ENCODE measurements at regions not wholly inside any gene's neighbourhood (a gene's known extent, or its start where the extent isn't known, plus 50 kb on each side); places are given as distances from the start of the nearest gene placed in this dataset.

- Histone ChIP-seq H3K27ac (ENCODE audit: low read depth, low read length) (no peak overlapping the region), H3K9ac (ENCODE audit: low read length) (no peak overlapping the region), H3K27me3 (ENCODE audit: control insufficient read depth in 1 of 2, insufficient read depth in 2 of 2, low read length in 2 of 2) (no peaks in the 10 kb centered on the region), H3K9me3 (ENCODE audit: low read length) (no peaks in the 10 kb centered on the region), H3K4me1 (ENCODE audit: insufficient read depth, low read length) (peaks cover 22% of the 10 kb centered on the region), H3K4me3 (ENCODE audit: low read depth in 1 of 2, low read length in 2 of 2) (no peak overlapping the region), H3K36me3 (ENCODE audit: insufficient read depth, low read length) (no peaks in the 10 kb centered on the region)
Measured at GRCh38 chr15:96261575-96262034, 68.9 kb upstream of the NR2F2 start.

GRCh38 chr15:96262097-96262496 lies 68.4 kb upstream of the NR2F2 start:
- H3K4me3 ChIP-seq (ENCODE audit: low read depth in 1 of 2, low read length in 2 of 2) = no peak overlapping the region
- no peak overlapping the region for H3K9ac ChIP-seq (ENCODE audit: low read length)
- H3K36me3 ChIP-seq (ENCODE audit: insufficient read depth, low read length) = no peaks in the 10 kb centered on the region
- H3K27ac ChIP-seq (ENCODE audit: low read depth, low read length) = no peak overlapping the region
- no peaks in the 10 kb centered on the region for H3K9me3 ChIP-seq (ENCODE audit: low read length)
- H3K4me1 ChIP-seq (ENCODE audit: insufficient read depth, low read length) = peaks cover 22% of the 10 kb centered on the region
- no peaks in the 10 kb centered on the region for H3K27me3 ChIP-seq (ENCODE audit: control insufficient read depth in 1 of 2, insufficient read depth in 2 of 2, low read length in 2 of 2)

- H3K9ac ChIP-seq (ENCODE audit: low read length) = no peak overlapping the region
- H3K27ac ChIP-seq (ENCODE audit: low read depth, low read length) = peak overlapping the region; percentile 12
- H3K4me1 ChIP-seq (ENCODE audit: insufficient read depth, low read length) = peaks cover 22% of the 10 kb centered on the region
- no peaks in the 10 kb centered on the region for H3K9me3 ChIP-seq (ENCODE audit: low read length)
- no peak overlapping the region for H3K4me3 ChIP-seq (ENCODE audit: low read depth in 1 of 2, low read length in 2 of 2)
- H3K27me3 ChIP-seq (ENCODE audit: control insufficient read depth in 1 of 2, insufficient read depth in 2 of 2, low read length in 2 of 2) = no peaks in the 10 kb centered on the region
- no peaks in the 10 kb centered on the region for H3K36me3 ChIP-seq (ENCODE audit: insufficient read depth, low read length)
Measured at GRCh38 chr15:96262549-96263489, 67.7 kb upstream of the NR2F2 start.

GRCh38 chr15:96264351-96264798 lies 66.1 kb upstream of the NR2F2 start:
- H3K27ac ChIP-seq (ENCODE audit: low read depth, low read length) = no peak overlapping the region
- peaks cover 22% of the 10 kb centered on the region for H3K4me1 ChIP-seq (ENCODE audit: insufficient read depth, low read length)
- H3K36me3 ChIP-seq (ENCODE audit: insufficient read depth, low read length) = no peaks in the 10 kb centered on the region
- no peak overlapping the region for H3K4me3 ChIP-seq (ENCODE audit: low read depth in 1 of 2, low read length in 2 of 2)
- no peaks in the 10 kb centered on the region for H3K9me3 ChIP-seq (ENCODE audit: low read length)
- H3K9ac ChIP-seq (ENCODE audit: low read length) = no peak overlapping the region
- no peaks in the 10 kb centered on the region for H3K27me3 ChIP-seq (ENCODE audit: control insufficient read depth in 1 of 2, insufficient read depth in 2 of 2, low read length in 2 of 2)

- Histone ChIP-seq H3K9me3 (ENCODE audit: low read length) (no peaks in the 10 kb centered on the region), H3K9ac (ENCODE audit: low read length) (no peak overlapping the region), H3K36me3 (ENCODE audit: insufficient read depth, low read length) (no peaks in the 10 kb centered on the region), H3K27me3 (ENCODE audit: control insufficient read depth in 1 of 2, insufficient read depth in 2 of 2, low read length in 2 of 2) (no peaks in the 10 kb centered on the region), H3K27ac (ENCODE audit: low read depth, low read length) (no peak overlapping the region), H3K4me1 (ENCODE audit: insufficient read depth, low read length) (peaks cover 22% of the 10 kb centered on the region), H3K4me3 (ENCODE audit: low read depth in 1 of 2, low read length in 2 of 2) (no peak overlapping the region)
Measured at GRCh38 chr15:96264801-96265515, 65.5 kb upstream of the NR2F2 start.

GRCh38 chr15:96266456-96266855 lies 64.0 kb upstream of the NR2F2 start:
- Histone ChIP-seq H3K36me3 (ENCODE audit: insufficient read depth, low read length) (no peaks in the 10 kb centered on the region), H3K27ac (ENCODE audit: low read depth, low read length) (no peak overlapping the region), H3K27me3 (ENCODE audit: control insufficient read depth in 1 of 2, insufficient read depth in 2 of 2, low read length in 2 of 2) (no peaks in the 10 kb centered on the region), H3K9ac (ENCODE audit: low read length) (no peak overlapping the region), H3K9me3 (ENCODE audit: low read length) (no peaks in the 10 kb centered on the region), H3K4me3 (ENCODE audit: low read depth in 1 of 2, low read length in 2 of 2) (no peak overlapping the region), H3K4me1 (ENCODE audit: insufficient read depth, low read length) (peaks cover 19% of the 10 kb centered on the region)

- Histone ChIP-seq H3K27ac (ENCODE audit: low read depth, low read length) (no peak overlapping the region), H3K27me3 (ENCODE audit: control insufficient read depth in 1 of 2, insufficient read depth in 2 of 2, low read length in 2 of 2) (no peaks in the 10 kb centered on the region), H3K36me3 (ENCODE audit: insufficient read depth, low read length) (no peaks in the 10 kb centered on the region), H3K4me3 (ENCODE audit: low read depth in 1 of 2, low read length in 2 of 2) (no peak overlapping the region), H3K9me3 (ENCODE audit: low read length) (no peaks in the 10 kb centered on the region), H3K9ac (ENCODE audit: low read length) (no peak overlapping the region), H3K4me1 (ENCODE audit: insufficient read depth, low read length) (peaks cover 10% of the 10 kb centered on the region)
Measured at GRCh38 chr15:96267463-96267862, 63.0 kb upstream of the NR2F2 start.

- Histone ChIP-seq H3K4me1 (ENCODE audit: insufficient read depth, low read length) (no peaks in the 10 kb centered on the region), H3K9ac (ENCODE audit: low read length) (no peak overlapping the region), H3K9me3 (ENCODE audit: low read length) (no peaks in the 10 kb centered on the region), H3K27ac (ENCODE audit: low read depth, low read length) (no peak overlapping the region), H3K4me3 (ENCODE audit: low read depth in 1 of 2, low read length in 2 of 2) (no peak overlapping the region), H3K36me3 (ENCODE audit: insufficient read depth, low read length) (no peaks in the 10 kb centered on the region), H3K27me3 (ENCODE audit: control insufficient read depth in 1 of 2, insufficient read depth in 2 of 2, low read length in 2 of 2) (no peaks in the 10 kb centered on the region)
Measured at GRCh38 chr15:96268442-96269204, 61.9 kb upstream of the NR2F2 start.

- no peak overlapping the region for H3K4me3 ChIP-seq (ENCODE audit: low read depth in 1 of 2, low read length in 2 of 2)
- H3K27ac ChIP-seq (ENCODE audit: low read depth, low read length) = no peak overlapping the region
- H3K27me3 ChIP-seq (ENCODE audit: control insufficient read depth in 1 of 2, insufficient read depth in 2 of 2, low read length in 2 of 2) = no peaks in the 10 kb centered on the region
- no peak overlapping the region for H3K9ac ChIP-seq (ENCODE audit: low read length)
- no peaks in the 10 kb centered on the region for H3K9me3 ChIP-seq (ENCODE audit: low read length)
- no peaks in the 10 kb centered on the region for H3K4me1 ChIP-seq (ENCODE audit: insufficient read depth, low read length)
- H3K36me3 ChIP-seq (ENCODE audit: insufficient read depth, low read length) = no peaks in the 10 kb centered on the region
Measured at GRCh38 chr15:96270581-96271172, 59.8 kb upstream of the NR2F2 start.

GRCh38 chr15:96272427-96272826 lies 58.1 kb upstream of the NR2F2 start:
- Histone ChIP-seq H3K4me1 (ENCODE audit: insufficient read depth, low read length) (no peaks in the 10 kb centered on the region), H3K4me3 (ENCODE audit: low read depth in 1 of 2, low read length in 2 of 2) (no peak overlapping the region), H3K9ac (ENCODE audit: low read length) (no peak overlapping the region), H3K27me3 (ENCODE audit: control insufficient read depth in 1 of 2, insufficient read depth in 2 of 2, low read length in 2 of 2) (no peaks in the 10 kb centered on the region), H3K36me3 (ENCODE audit: insufficient read depth, low read length) (no peaks in the 10 kb centered on the region), H3K27ac (ENCODE audit: low read depth, low read length) (no peak overlapping the region), H3K9me3 (ENCODE audit: low read length) (no peaks in the 10 kb centered on the region)

All from muscle layer of colon (tissue), 2 donors.